SH-SY5Y (cell line): ENCODE measurements at regions not wholly inside any gene's neighbourhood (a gene's known extent, or its start where the extent isn't known, plus 50 kb on each side); places are given as distances from the start of the nearest gene placed in this dataset.

Experiments used
- GATA2 ChIP-seq: IDR thresholded peaks from 2 replicates; pipeline ENCODE4 v1.6.1; 2011; ENCODE audit warnings: mild to moderate bottlenecking, low read depth, low read length
- GATA3 ChIP-seq: IDR thresholded peaks from 2 replicates; pipeline ENCODE4 v1.6.1; 2011; ENCODE audit warnings: low read depth, mild to moderate bottlenecking, low read length, moderate library complexity

GRCh38 chr10:129233351-129234148, 233.5 kb upstream of the MGMT start:
- TF ChIP-seq GATA3 (no peak), GATA2 (no peak)

GRCh38 chr10:129236274-129236691, 230.8 kb upstream of the MGMT start:
- TF ChIP-seq GATA3 (no peak), GATA2 (no peak)

- TF ChIP-seq GATA2 (no peak), GATA3 (no peak)
Measured at GRCh38 chr10:129241461-129241860, 225.6 kb upstream of the MGMT start.

- no peak for TF ChIP-seq GATA3
- no peak for TF ChIP-seq GATA2
Measured at GRCh38 chr10:129244298-129244697, 222.7 kb upstream of the MGMT start.

GRCh38 chr10:129244757-129245156, 222.3 kb upstream of the MGMT start:
- TF ChIP-seq GATA2 = no peak
- TF ChIP-seq GATA3 = no peak

- TF ChIP-seq GATA3 (no peak), GATA2 (no peak)
Measured at GRCh38 chr10:129253161-129253864, 213.7 kb upstream of the MGMT start.

GRCh38 chr10:129253865-129254179, 213.2 kb upstream of the MGMT start:
- TF ChIP-seq GATA3 (no peak), GATA2 (no peak)

- TF ChIP-seq GATA2 (no peak), GATA3 (no peak)
Measured at GRCh38 chr10:129258283-129258923, 208.6 kb upstream of the MGMT start.

- TF ChIP-seq GATA2 = no peak
- TF ChIP-seq GATA3 = no peak
Measured at GRCh38 chr10:129259128-129259815, 207.8 kb upstream of the MGMT start.

GRCh38 chr10:129272176-129272575, 194.9 kb upstream of the MGMT start:
- TF ChIP-seq GATA2 (no peak), GATA3 (no peak)

GRCh38 chr10:129272866-129273650, 194.0 kb upstream of the MGMT start:
- TF ChIP-seq GATA3 = no peak
- no peak for TF ChIP-seq GATA2

GRCh38 chr10:129273860-129274259, 193.2 kb upstream of the MGMT start:
- TF ChIP-seq GATA3 (no peak), GATA2 (no peak)

GRCh38 chr10:129274748-129275474, 192.1 kb upstream of the MGMT start:
- TF ChIP-seq GATA2 (no peak), GATA3 (no peak)

GRCh38 chr10:129275886-129276285, 191.2 kb upstream of the MGMT start:
- TF ChIP-seq GATA3 (no peak), GATA2 (no peak)
